ENCODE measurements at regions not wholly inside any gene's neighbourhood (a gene's known extent, or its start where the extent isn't known, plus 50 kb on each side); places are given as distances from the start of the nearest gene placed in this dataset.

DNA sequence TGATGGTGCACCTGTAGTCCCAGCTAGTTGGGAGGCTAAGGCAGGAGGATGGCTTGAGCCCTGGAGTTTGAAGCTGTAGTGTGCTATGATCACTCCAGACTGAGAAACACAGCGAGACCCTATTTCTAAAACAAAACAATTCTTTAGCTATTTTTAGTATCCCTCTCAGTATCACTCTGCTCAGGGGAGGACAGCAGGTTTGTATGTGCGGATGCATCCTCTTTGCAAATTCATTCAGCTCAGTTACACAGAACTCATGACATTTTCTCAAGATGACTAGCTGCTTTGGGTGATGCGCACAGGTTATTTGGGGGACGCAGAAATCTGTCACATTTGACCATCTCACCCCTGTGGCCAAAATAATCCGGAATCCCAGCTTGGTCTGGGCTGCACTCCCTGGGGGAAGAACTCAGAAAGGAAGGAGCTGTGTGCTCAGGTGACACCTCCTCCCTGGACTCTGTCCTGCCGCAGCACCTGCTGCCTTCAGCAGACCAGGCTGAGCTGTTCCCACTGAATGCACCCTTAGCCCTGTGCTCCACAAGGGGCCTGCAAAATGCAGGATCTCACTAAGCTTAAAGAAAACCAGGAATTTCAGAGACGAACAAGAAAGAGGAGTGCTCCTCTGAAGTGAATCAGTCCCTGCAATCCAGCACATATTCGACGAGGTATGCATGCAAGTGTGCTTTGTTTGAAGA, 89.5 kb upstream of the PGBD5 start:
- WGBS, result 62% methylated on average over 9 of the region's 9 CpGs
- Histone ChIP-seq H3K27ac (replicated peaks in 1 of 4) (no peak overlapping the region), H3K4me1 (peaks cover 0 to 4% (median 0%) of the 10 kb centered on the region in 4 donors), H3K4me3 (no peak overlapping the region), H3K9me3 (no peaks in the 10 kb centered on the region), H3K27me3 (peaks cover 0 to 33% (median 0%) of the 10 kb centered on the region in 4 donors), H3K36me3 (no peaks in the 10 kb centered on the region)
- TF ChIP-seq EP300 (IDR thresholded peaks at IDR 0.05) (no peak), CTCF (IDR thresholded peaks at IDR 0.05) (no peak), POLR2AphosphoS5 (IDR thresholded peaks at IDR 0.05) (no peak), POLR2A (IDR thresholded peaks at IDR 0.05; ENCODE audit: low read depth) (no peak)
- DNase-seq (ENCODE audit: extremely low spot score), result peak; percentile 62
- intact Hi-C loops (cut with DNase I), result no loop called here

DNA sequence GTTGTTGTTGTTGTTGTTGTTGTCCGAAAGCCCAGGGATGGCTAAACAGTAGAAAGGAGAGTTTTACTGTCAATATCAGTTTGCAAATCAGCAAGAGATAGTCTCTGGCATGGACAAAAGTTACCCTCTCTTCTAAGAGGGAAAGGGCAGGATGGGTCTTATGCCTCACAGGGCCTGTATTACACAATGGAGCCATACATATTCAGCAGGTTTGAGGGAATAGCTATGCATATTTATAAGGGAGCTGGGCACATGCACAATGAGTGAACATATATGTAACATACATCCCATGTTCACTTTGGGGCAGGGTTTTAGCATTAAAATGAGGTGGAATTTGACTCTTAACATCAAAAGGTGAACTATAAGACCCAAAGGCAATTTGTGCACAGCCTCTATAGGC, 84.4 kb upstream of the PGBD5 start:
- intact Hi-C loops (cut with DNase I), result no loop called here
- Histone ChIP-seq H3K4me3 (no peak overlapping the region), H3K36me3 (no peaks in the 10 kb centered on the region), H3K4me1 (peaks cover 0 to 8% (median 4%) of the 10 kb centered on the region in 4 donors), H3K9me3 (no peaks in the 10 kb centered on the region), H3K27ac (replicated peaks in 1 of 4) (no peak overlapping the region), H3K27me3 (peaks cover 0 to 26% (median 0%) of the 10 kb centered on the region in 4 donors)
- 100% methylated on average over 1 of the region's 1 CpG for WGBS
- no peak for TF ChIP-seq EP300 (IDR thresholded peaks at IDR 0.05)
- TF ChIP-seq POLR2AphosphoS5 (IDR thresholded peaks at IDR 0.05), result no peak
- no peak for TF ChIP-seq CTCF (IDR thresholded peaks at IDR 0.05)
- TF ChIP-seq POLR2A (IDR thresholded peaks at IDR 0.05; ENCODE audit: low read depth), result no peak
- peak; percentile 64 for DNase-seq (ENCODE audit: extremely low spot score)

DNA sequence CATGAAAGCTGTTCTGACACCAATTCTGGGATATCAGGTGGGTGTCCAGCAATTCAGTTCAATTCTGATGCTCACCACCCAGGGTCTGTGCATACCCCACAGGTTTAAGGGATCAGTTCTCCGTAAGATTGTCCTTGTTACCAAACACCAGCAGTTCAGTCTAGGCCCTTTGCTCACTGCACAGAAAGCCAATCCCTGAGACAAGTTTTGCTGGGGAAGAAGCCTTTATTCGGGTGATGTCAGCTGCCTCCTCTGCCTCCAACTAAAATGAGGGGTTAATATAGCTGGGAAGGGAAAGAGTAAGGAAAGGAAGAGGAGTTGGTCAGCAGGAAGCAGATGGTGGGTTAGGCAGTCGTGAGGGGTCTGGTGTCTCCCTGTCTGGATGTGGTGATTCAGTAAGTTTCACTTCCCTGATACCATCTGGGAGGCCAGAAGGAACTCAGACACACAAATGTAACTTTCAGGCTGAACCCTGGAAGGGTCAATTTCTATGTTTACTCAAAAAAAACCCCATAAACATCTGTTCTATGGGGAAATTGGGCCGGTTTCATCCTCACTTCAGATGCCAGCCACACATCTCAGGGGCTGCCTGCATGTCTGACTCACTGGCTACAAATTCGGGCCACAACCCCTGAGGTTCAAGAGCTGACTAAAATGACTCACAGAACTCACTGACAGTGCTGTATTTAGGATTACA, 83.3 kb upstream of the PGBD5 start:
- WGBS, result 61% methylated on average over 5 of the region's 5 CpGs
- peak; percentile 68 for DNase-seq (ENCODE audit: extremely low spot score)
- H3K4me3 ChIP-seq, result no peak overlapping the region
- TF ChIP-seq POLR2A (IDR thresholded peaks at IDR 0.05; ENCODE audit: low read depth), result no peak
- H3K27ac ChIP-seq (replicated peaks in 1 of 4), result no peak overlapping the region
- no peaks in the 10 kb centered on the region for H3K36me3 ChIP-seq
- H3K27me3 ChIP-seq, result peaks cover 0 to 22% (median 0%) of the 10 kb centered on the region in 4 donors
- H3K4me1 ChIP-seq, result peaks cover 0 to 8% (median 4%) of the 10 kb centered on the region in 4 donors
- H3K9me3 ChIP-seq, result no peaks in the 10 kb centered on the region
- intact Hi-C loops (cut with DNase I), result no loop called here

DNA sequence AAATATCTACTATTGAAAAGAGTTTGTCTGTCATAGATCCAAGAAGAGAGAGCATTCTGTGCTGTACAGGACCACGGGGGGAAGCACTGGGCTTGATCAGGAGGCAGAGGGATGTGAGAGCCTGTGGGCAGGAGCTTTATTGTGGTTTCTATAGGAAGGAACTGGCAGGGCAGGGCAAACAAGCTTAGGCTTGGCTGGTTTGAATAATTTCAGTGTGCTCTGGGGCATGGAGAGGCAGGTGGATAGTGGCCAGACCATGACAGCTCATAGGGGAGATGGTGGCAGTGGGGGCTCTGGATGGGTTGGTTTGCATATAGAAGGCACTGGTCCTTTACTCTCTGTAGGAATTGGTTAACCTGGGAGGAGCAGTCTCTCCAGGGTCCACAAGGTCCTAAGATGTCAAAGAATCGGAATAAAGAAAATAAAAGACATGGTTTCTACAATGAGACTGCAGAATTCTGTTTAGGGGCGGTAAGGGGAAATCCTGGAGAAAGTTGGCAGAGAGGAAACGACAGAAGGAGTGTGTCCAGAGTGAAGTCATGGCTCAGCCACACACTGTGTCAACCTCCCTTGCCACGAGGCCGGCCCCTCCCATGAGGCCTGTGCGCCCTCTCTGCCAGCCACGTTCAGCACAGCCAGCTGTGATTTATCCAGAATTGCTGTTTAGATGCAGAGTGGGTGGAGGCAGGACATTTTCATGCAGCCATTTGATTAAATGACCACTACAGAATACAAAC, 81.7 kb upstream of the PGBD5 start:
- Histone ChIP-seq H3K4me3 (no peak overlapping the region), H3K27me3 (peaks cover 0 to 8% (median 0%) of the 10 kb centered on the region in 4 donors), H3K4me1 (peaks cover 0 to 8% (median 4%) of the 10 kb centered on the region in 4 donors), H3K9me3 (no peaks in the 10 kb centered on the region), H3K27ac (replicated peaks in 1 of 4) (no peak overlapping the region), H3K36me3 (no peaks in the 10 kb centered on the region)
- 28% methylated on average over 8 of the region's 8 CpGs for WGBS
- intact Hi-C loops (cut with DNase I), result no loop called here
- peak; percentile 72 for DNase-seq (ENCODE audit: extremely low spot score)
- TF ChIP-seq CTCF (IDR thresholded peaks at IDR 0.05), result no peak

GRCh38 chr1:230507236-230507635, 81.1 kb upstream of the PGBD5 start:
- Histone ChIP-seq H3K4me1 (peaks cover 0 to 8% (median 4%) of the 10 kb centered on the region in 4 donors), H3K27me3 (peaks cover 0 to 8% (median 0%) of the 10 kb centered on the region in 4 donors), H3K36me3 (no peaks in the 10 kb centered on the region), H3K27ac (replicated peaks in 1 of 4) (no peak overlapping the region), H3K9me3 (no peaks in the 10 kb centered on the region), H3K4me3 (no peak overlapping the region)
- WGBS, result 73% methylated on average over 2 of the region's 2 CpGs
- intact Hi-C loops (cut with DNase I), result no loop called here
- DNase-seq (ENCODE audit: extremely low spot score), result peak; percentile 42
- TF ChIP-seq POLR2AphosphoS5 (IDR thresholded peaks at IDR 0.05) (no peak), EP300 (IDR thresholded peaks at IDR 0.05) (no peak), POLR2A (IDR thresholded peaks at IDR 0.05; ENCODE audit: low read depth) (no peak), CTCF (IDR thresholded peaks at IDR 0.05) (no peak)
